ENCODE measurements at regions not wholly inside any gene's neighbourhood (a gene's known extent, or its start where the extent isn't known, plus 50 kb on each side); places are given as distances from the start of the nearest gene placed in this dataset.

DNA sequence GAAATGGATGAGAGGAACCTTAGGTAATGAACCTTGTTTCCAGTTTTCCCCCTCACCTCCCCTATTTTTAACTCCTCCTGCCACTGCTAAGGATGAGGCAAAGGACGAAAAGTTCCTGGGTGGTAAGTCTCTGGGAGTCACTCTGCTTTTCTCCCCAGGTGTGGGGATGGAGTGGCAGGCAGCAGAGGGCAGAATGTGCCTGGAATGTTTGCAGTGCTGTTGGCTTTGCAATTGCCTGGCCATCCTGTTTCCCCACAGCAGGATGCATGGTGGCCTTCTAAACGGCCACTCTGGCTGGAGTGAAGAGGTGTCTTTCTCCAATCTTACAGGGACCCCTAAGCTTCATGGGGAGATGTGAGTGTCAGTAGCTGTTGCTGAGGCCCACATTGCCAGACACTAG lies 432.5 kb upstream of the ZFHX3 start:
- Histone ChIP-seq H3K79me2 (ENCODE audit: insufficient read depth, low read length) (no peaks in the 10 kb centered on the region), H3K27ac (ENCODE audit: low read depth, low read length) (no peak overlapping the region), H3K4me1 (ENCODE audit: control insufficient read depth in 1 of 2, insufficient read depth in 2 of 2, low read length in 2 of 2) (no peaks in the 10 kb centered on the region), H3K9me2 (ENCODE audit: insufficient read depth) (no peaks in the 10 kb centered on the region), H4K20me1 (ENCODE audit: insufficient read depth) (no peaks in the 10 kb centered on the region), H3K9ac (ENCODE audit: low read length) (no peak overlapping the region), H3K9me3 (ENCODE audit: control insufficient read depth in 1 of 2, insufficient read depth in 1 of 2, low read depth in 1 of 2, low read length in 2 of 2) (no peaks in the 10 kb centered on the region), H3K36me3 (ENCODE audit: control insufficient read depth in 1 of 2, insufficient read depth in 2 of 2, low read length in 2 of 2) (no peaks in the 10 kb centered on the region), H3K4me3 (replicated peaks in 1 of 2; ENCODE audit: low read depth in 1 of 2, low read length in 2 of 2) (no peak overlapping the region), H2AFZ (ENCODE audit: low read depth, low read length, poor library complexity, severe bottlenecking) (no peak overlapping the region), H3K27me3 (ENCODE audit: insufficient read depth, low read length) (peaks cover 44% of the 10 kb centered on the region), H3K4me2 (ENCODE audit: low read length) (no peak overlapping the region)
- no peak for ATAC-seq
- POLR2A ChIA-PET, result no interaction called here
- no peak for DNase-seq (ENCODE audit: low read depth, low spot score)
- TF ChIP-seq SP1 (IDR thresholded peaks at IDR 0.05; ENCODE audit: low read depth) (no peak), EZH2 (IDR thresholded peaks at IDR 0.05) (no peak)
- CTCF ChIA-PET, result no interaction called here
- RAD21 ChIA-PET (ENCODE audit: low non-redundant PET in 1 of 2, low total read pairs in 2 of 2, uncharacterized antibody in 2 of 2, unreplicated experiment in 2 of 2), result no interaction called here
- intact Hi-C loops (cut with micrococcal nuclease), result no loop called here
- BruUV-seq (replicated peaks), result no TSS peak

DNA sequence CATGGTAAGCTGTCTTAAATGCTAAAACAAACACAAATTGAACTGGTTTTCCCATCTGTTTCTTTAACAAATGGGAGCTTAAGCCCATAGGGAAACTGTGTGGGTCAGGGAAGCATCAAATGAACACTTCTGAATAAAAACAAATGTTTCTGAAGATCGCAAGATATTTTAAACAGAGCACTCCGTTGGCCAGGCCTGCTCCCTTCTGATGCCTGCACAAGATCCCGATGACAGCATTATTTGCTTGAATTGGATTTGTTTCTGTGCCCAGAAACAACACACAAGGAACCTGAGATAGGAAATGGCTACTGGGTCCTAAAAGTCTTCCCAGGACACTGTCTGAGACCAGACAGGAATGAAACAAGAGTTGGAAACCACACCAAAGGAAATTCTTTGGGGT lies 425.8 kb upstream of the ZFHX3 start:
- H3K9me2 ChIP-seq (ENCODE audit: insufficient read depth), result no peaks in the 10 kb centered on the region
- no peak overlapping the region for H3K27ac ChIP-seq (ENCODE audit: low read depth, low read length)
- no peak overlapping the region for H2AFZ ChIP-seq (ENCODE audit: low read depth, low read length, poor library complexity, severe bottlenecking)
- H3K27me3 ChIP-seq (ENCODE audit: insufficient read depth, low read length), result peaks cover 18% of the 10 kb centered on the region; the same call in 1 of the 2 replicates
- no peaks in the 10 kb centered on the region for H4K20me1 ChIP-seq (ENCODE audit: insufficient read depth)
- H3K4me1 ChIP-seq (ENCODE audit: control insufficient read depth in 1 of 2, insufficient read depth in 2 of 2, low read length in 2 of 2), result no peaks in the 10 kb centered on the region
- ATAC-seq (no peak), DNase-seq (ENCODE audit: low read depth, low spot score) (no peak)
- no TSS peak for BruUV-seq (replicated peaks)
- H3K79me2 ChIP-seq (ENCODE audit: insufficient read depth, low read length), result no peaks in the 10 kb centered on the region
- no peak overlapping the region for H3K4me2 ChIP-seq (ENCODE audit: low read length)
- no peak overlapping the region for H3K9ac ChIP-seq (ENCODE audit: low read length)
- intact Hi-C loops (cut with micrococcal nuclease), result no loop called here
- RAD21 ChIA-PET (ENCODE audit: low non-redundant PET in 1 of 2, low total read pairs in 2 of 2, uncharacterized antibody in 2 of 2, unreplicated experiment in 2 of 2), result no interaction called here
- no peaks in the 10 kb centered on the region for H3K36me3 ChIP-seq (ENCODE audit: control insufficient read depth in 1 of 2, insufficient read depth in 2 of 2, low read length in 2 of 2)
- CTCF ChIA-PET, result no interaction called here
- H3K9me3 ChIP-seq (ENCODE audit: control insufficient read depth in 1 of 2, insufficient read depth in 1 of 2, low read depth in 1 of 2, low read length in 2 of 2), result no peaks in the 10 kb centered on the region
- no peak overlapping the region for H3K4me3 ChIP-seq (replicated peaks in 1 of 2; ENCODE audit: low read depth in 1 of 2, low read length in 2 of 2)
- TF ChIP-seq RAD21 (IDR thresholded peaks at IDR 0.05; ENCODE audit: low read depth), result no peak
- TF ChIP-seq, protein P1, sequence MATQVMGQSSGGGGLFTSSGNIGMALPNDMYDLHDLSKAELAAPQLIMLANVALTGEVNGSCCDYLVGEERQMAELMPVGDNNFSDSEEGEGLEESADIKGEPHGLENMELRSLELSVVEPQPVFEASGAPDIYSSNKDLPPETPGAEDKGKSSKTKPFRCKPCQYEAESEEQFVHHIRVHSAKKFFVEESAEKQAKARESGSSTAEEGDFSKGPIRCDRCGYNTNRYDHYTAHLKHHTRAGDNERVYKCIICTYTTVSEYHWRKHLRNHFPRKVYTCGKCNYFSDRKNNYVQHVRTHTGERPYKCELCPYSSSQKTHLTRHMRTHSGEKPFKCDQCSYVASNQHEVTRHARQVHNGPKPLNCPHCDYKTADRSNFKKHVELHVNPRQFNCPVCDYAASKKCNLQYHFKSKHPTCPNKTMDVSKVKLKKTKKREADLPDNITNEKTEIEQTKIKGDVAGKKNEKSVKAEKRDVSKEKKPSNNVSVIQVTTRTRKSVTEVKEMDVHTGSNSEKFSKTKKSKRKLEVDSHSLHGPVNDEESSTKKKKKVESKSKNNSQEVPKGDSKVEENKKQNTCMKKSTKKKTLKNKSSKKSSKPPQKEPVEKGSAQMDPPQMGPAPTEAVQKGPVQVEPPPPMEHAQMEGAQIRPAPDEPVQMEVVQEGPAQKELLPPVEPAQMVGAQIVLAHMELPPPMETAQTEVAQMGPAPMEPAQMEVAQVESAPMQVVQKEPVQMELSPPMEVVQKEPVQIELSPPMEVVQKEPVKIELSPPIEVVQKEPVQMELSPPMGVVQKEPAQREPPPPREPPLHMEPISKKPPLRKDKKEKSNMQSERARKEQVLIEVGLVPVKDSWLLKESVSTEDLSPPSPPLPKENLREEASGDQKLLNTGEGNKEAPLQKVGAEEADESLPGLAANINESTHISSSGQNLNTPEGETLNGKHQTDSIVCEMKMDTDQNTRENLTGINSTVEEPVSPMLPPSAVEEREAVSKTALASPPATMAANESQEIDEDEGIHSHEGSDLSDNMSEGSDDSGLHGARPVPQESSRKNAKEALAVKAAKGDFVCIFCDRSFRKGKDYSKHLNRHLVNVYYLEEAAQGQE (IDR thresholded peaks at IDR 0.05; ENCODE audit: low read depth), result no peak
- TF ChIP-seq EZH2 (IDR thresholded peaks at IDR 0.05), result no peak
- no peak for TF ChIP-seq JUND (IDR thresholded peaks at IDR 0.05)
- TF ChIP-seq FOSL1 (IDR thresholded peaks at IDR 0.05; ENCODE audit: low read depth), result no peak
- TF ChIP-seq SP1 (IDR thresholded peaks at IDR 0.05; ENCODE audit: low read depth), result no peak
- no peak for TF ChIP-seq SRF (IDR thresholded peaks at IDR 0.05; ENCODE audit: low read depth)
- TF ChIP-seq EZH2phosphoT487 (IDR thresholded peaks at IDR 0.05; ENCODE audit: borderline replicate concordance), result no peak
- TF ChIP-seq YY1 (IDR thresholded peaks at IDR 0.05; ENCODE audit: extremely low read depth, insufficient replicate concordance, low read depth, low read length), result no peak
- TF ChIP-seq SIN3A (IDR thresholded peaks at IDR 0.05; ENCODE audit: low read depth), result no peak
- no peak for TF ChIP-seq ELF1 (IDR thresholded peaks at IDR 0.05; ENCODE audit: borderline replicate concordance, low read depth)
- POLR2A ChIA-PET, result no interaction called here
